GM12878 (cell line): ENCODE measurements at regions not wholly inside any gene's neighbourhood (a gene's known extent, or its start where the extent isn't known, plus 50 kb on each side); places are given as distances from the start of the nearest gene placed in this dataset.

Experiments used
- CREB1 ChIP-seq: IDR thresholded peaks from 2 replicates; pipeline ENCODE4 v1.6.1; 2012; ENCODE audit warnings: low read depth, mild to moderate bottlenecking, inconsistent platforms
- DPF2 ChIP-seq: fragments of 450-650 bp; IDR thresholded peaks from 2 replicates; pipeline ENCODE4 v1.6.1; 2017; ENCODE audit warnings: mild to moderate bottlenecking
- GATAD2B ChIP-seq: fragments of 450-650 bp; conservative IDR thresholded peaks from 2 replicates; pipeline ENCODE4 v1.6.1; 2017; ENCODE audit warnings: low read depth, mild to moderate bottlenecking, moderate library complexity
- IKZF2 ChIP-seq, 2 experiments: fragments of 450-650 bp; IDR thresholded peaks; 2 replicates each; pipeline ENCODE4 v1.6.1; 2017; ENCODE audit warnings: mild to moderate bottlenecking in 2 of 2, moderate library complexity in 2 of 2
- IRF4 ChIP-seq: IDR thresholded peaks from 2 replicates; pipeline ENCODE4 v1.6.1; 2011; ENCODE audit warnings: low read depth, low read length
- KAT2A ChIP-seq: conservative IDR thresholded peaks from 2 replicates; pipeline ENCODE4 v1.6.1; 2011; ENCODE audit warnings: low read depth, low read length; ENCODE audit not compliant: control insufficient read depth
- KLF5 ChIP-seq: fragments of 450-650 bp; IDR thresholded peaks from 2 replicates; pipeline ENCODE4 v1.6.1; 2014; ENCODE audit warnings: mild to moderate bottlenecking; ENCODE audit not compliant: partially characterized antibody
- NFXL1 ChIP-seq: fragments of 450-650 bp; IDR thresholded peaks from 2 replicates; pipeline ENCODE4 v1.6.1; 2017; ENCODE audit warnings: antibody characterized with exemption, mild to moderate bottlenecking, borderline replicate concordance
- RAD21 ChIP-seq: IDR thresholded peaks from 2 replicates; pipeline ENCODE4 v1.6.1; 2011; ENCODE audit warnings: mild to moderate bottlenecking, low read depth, low read length, moderate library complexity; ENCODE audit not compliant: insufficient read depth
- RCOR1 ChIP-seq: conservative IDR thresholded peaks from 2 replicates; pipeline ENCODE4 v1.6.1; 2012; ENCODE audit warnings: low read depth, low read length, improper control_type of control experiment
- RFX5 ChIP-seq: IDR thresholded peaks from 2 replicates; pipeline ENCODE4 v1.6.1; 2011; ENCODE audit warnings: low read depth, low read length, improper control_type of control experiment
- SMARCA5 ChIP-seq: fragments of 450-650 bp; IDR thresholded peaks from 2 replicates; pipeline ENCODE4 v1.6.1; 2017; ENCODE audit warnings: mild to moderate bottlenecking
- SRF ChIP-seq, 2 experiments: IDR thresholded peaks; 2 replicates each; pipeline ENCODE4 v1.6.1; 2011; ENCODE audit warnings: low read depth in 2 of 2, low read length in 2 of 2, mild to moderate bottlenecking in 1 of 2, moderate library complexity in 1 of 2
- TAF1 ChIP-seq: IDR thresholded peaks from 2 replicates; pipeline ENCODE4 v1.6.1; 2011; ENCODE audit warnings: mild to moderate bottlenecking, low read depth, low read length, borderline replicate concordance
- TCF7 ChIP-seq: IDR thresholded peaks from 2 replicates; pipeline ENCODE4 v1.6.1; 2014; ENCODE audit warnings: antibody characterized with exemption, borderline replicate concordance
- WRNIP1 ChIP-seq: IDR thresholded peaks from 2 replicates; pipeline ENCODE4 v1.6.1; 2011; ENCODE audit warnings: low read depth, low read length, improper control_type of control experiment, borderline replicate concordance
- YY1 ChIP-seq: IDR thresholded peaks from 2 replicates; pipeline ENCODE4 v1.6.1; 2011; ENCODE audit warnings: low read depth, mild to moderate bottlenecking, low read length
- TF ChIP-seq, protein P1 (sequence below): fragments of 450-650 bp; IDR thresholded peaks from 2 replicates; pipeline ENCODE4 v1.6.1; 2017; ENCODE audit warnings: borderline replicate concordance
- TF ChIP-seq, protein P2 (sequence below): fragments of 450-650 bp; formaldehyde crosslinking; IDR thresholded peaks from 2 replicates; pipeline ENCODE4 v1.4.0; 2022; ENCODE audit warnings: mild to moderate bottlenecking, moderate library complexity
- TF ChIP-seq, protein P3 (sequence below): IDR thresholded peaks from 2 replicates; pipeline ENCODE4 v1.6.1; 2011; ENCODE audit warnings: borderline replicate concordance, low read depth, mild to moderate bottlenecking, moderate library complexity, low read length; ENCODE audit not compliant: insufficient read depth, poor library complexity, severe bottlenecking
- TF ChIP-seq, protein P4 (sequence below): fragments of 450-650 bp; formaldehyde crosslinking; IDR thresholded peaks from 2 replicates; pipeline ENCODE4 v1.4.0; 2020; ENCODE audit warnings: mild to moderate bottlenecking, moderate library complexity
- TF ChIP-seq, protein P5 (sequence below): fragments of 450-650 bp; IDR thresholded peaks from 2 replicates; pipeline ENCODE4 v1.6.1; 2016; ENCODE audit warnings: mild to moderate bottlenecking

DNA sequence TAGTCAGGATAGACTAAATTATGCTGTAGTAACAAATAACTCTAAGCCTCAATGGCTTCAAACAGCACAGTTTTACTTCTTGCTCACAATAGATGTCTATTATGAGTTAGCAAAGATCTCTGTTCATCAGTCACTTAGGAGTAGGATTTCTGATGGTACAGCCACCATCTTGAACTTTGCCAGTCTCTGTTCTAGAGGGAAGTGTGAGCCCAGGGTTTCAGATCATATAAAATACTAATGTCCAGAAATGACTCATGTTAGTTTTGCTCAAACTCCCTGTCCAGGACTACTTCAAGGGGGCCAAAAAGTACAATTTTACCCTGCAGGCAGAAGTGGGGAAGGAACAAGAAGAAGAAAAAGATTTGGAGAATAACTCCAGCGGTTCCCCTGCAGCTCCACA lies 77.1 kb upstream of the LSM6 start (continued):
- TF ChIP-seq, protein P1, sequence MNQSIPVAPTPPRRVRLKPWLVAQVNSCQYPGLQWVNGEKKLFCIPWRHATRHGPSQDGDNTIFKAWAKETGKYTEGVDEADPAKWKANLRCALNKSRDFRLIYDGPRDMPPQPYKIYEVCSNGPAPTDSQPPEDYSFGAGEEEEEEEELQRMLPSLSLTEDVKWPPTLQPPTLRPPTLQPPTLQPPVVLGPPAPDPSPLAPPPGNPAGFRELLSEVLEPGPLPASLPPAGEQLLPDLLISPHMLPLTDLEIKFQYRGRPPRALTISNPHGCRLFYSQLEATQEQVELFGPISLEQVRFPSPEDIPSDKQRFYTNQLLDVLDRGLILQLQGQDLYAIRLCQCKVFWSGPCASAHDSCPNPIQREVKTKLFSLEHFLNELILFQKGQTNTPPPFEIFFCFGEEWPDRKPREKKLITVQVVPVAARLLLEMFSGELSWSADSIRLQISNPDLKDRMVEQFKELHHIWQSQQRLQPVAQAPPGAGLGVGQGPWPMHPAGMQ = no peak
- TF ChIP-seq SMARCA5 (no peak), IKZF2 (IDR thresholded peaks at IDR 0.05) (peak; percentile 20 to 52; a peak in 2 of 4 replicates), WRNIP1 (no peak), CREB1 (no peak), IRF4 (peak; percentile 80; the same call in 1 of the 2 replicates), KAT2A (no peak), TCF7 (no peak), RFX5 (no peak), RCOR1 (no peak), DPF2 (peak; percentile 58; the same call in 1 of the 2 replicates), SRF (IDR thresholded peaks at IDR 0.05; ENCODE audit: low read depth in 2 of 2, low read length in 2 of 2) (0 out of 4 replicates have a peak, but pooled peaks of 1 of the 2 experiments have one; percentile 7), YY1 (peak; percentile 88), TAF1 (no peak), GATAD2B (no peak), KLF5 (no peak), NFXL1 (no peak), RAD21 (peak; percentile 24; the same call in 1 of the 2 replicates)
- TF ChIP-seq, protein P2, sequence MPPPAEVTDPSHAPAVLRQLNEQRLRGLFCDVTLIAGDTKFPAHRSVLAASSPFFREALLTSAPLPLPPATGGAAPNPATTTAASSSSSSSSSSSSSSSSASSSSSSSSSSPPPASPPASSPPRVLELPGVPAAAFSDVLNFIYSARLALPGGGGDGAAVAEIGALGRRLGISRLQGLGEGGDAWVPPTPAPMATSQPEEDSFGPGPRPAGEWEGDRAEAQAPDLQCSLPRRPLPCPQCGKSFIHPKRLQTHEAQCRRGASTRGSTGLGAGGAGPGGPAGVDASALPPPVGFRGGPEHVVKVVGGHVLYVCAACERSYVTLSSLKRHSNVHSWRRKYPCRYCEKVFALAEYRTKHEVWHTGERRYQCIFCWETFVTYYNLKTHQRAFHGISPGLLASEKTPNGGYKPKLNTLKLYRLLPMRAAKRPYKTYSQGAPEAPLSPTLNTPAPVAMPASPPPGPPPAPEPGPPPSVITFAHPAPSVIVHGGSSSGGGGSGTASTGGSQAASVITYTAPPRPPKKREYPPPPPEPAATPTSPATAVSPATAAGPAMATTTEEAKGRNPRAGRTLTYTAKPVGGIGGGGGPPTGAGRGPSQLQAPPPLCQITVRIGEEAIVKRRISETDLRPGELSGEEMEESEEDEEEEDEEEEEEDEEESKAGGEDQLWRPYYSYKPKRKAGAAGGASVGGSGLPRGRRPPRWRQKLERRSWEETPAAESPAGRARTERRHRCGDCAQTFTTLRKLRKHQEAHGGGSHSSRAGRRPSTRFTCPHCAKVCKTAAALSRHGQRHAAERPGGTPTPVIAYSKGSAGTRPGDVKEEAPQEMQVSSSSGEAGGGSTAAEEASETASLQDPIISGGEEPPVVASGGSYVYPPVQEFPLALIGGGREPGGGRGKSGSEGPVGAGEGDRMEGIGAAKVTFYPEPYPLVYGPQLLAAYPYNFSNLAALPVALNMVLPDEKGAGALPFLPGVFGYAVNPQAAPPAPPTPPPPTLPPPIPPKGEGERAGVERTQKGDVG = no peak
- TF ChIP-seq, protein P3, sequence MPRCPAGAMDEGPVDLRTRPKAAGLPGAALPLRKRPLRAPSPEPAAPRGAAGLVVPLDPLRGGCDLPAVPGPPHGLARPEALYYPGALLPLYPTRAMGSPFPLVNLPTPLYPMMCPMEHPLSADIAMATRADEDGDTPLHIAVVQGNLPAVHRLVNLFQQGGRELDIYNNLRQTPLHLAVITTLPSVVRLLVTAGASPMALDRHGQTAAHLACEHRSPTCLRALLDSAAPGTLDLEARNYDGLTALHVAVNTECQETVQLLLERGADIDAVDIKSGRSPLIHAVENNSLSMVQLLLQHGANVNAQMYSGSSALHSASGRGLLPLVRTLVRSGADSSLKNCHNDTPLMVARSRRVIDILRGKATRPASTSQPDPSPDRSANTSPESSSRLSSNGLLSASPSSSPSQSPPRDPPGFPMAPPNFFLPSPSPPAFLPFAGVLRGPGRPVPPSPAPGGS = no peak
- TF ChIP-seq, protein P4, sequence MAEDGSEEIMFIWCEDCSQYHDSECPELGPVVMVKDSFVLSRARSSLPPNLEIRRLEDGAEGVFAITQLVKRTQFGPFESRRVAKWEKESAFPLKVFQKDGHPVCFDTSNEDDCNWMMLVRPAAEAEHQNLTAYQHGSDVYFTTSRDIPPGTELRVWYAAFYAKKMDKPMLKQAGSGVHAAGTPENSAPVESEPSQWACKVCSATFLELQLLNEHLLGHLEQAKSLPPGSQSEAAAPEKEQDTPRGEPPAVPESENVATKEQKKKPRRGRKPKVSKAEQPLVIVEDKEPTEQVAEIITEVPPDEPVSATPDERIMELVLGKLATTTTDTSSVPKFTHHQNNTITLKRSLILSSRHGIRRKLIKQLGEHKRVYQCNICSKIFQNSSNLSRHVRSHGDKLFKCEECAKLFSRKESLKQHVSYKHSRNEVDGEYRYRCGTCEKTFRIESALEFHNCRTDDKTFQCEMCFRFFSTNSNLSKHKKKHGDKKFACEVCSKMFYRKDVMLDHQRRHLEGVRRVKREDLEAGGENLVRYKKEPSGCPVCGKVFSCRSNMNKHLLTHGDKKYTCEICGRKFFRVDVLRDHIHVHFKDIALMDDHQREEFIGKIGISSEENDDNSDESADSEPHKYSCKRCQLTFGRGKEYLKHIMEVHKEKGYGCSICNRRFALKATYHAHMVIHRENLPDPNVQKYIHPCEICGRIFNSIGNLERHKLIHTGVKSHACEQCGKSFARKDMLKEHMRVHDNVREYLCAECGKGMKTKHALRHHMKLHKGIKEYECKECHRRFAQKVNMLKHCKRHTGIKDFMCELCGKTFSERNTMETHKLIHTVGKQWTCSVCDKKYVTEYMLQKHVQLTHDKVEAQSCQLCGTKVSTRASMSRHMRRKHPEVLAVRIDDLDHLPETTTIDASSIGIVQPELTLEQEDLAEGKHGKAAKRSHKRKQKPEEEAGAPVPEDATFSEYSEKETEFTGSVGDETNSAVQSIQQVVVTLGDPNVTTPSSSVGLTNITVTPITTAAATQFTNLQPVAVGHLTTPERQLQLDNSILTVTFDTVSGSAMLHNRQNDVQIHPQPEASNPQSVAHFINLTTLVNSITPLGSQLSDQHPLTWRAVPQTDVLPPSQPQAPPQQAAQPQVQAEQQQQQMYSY = no peak
- TF ChIP-seq, protein P5, sequence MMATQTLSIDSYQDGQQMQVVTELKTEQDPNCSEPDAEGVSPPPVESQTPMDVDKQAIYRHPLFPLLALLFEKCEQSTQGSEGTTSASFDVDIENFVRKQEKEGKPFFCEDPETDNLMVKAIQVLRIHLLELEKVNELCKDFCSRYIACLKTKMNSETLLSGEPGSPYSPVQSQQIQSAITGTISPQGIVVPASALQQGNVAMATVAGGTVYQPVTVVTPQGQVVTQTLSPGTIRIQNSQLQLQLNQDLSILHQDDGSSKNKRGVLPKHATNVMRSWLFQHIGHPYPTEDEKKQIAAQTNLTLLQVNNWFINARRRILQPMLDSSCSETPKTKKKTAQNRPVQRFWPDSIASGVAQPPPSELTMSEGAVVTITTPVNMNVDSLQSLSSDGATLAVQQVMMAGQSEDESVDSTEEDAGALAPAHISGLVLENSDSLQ = no peak
